ENCODE measurements at regions not wholly inside any gene's neighbourhood (a gene's known extent, or its start where the extent isn't known, plus 50 kb on each side); places are given as distances from the start of the nearest gene placed in this dataset.

- TF ChIP-seq CTCF (IDR thresholded peaks at IDR 0.05; ENCODE audit: insufficient read depth, low read length, poor library complexity, severe bottlenecking) (no peak), EZH2phosphoT487 (conservative IDR thresholded peaks at IDR 0.05; ENCODE audit: low read length) (no peak)
These were observed 397.9 kb downstream of the COG6 start for GRCh38 chr13:40053401-40053800.

Measured in SU-DHL-6 (cell line).